Activated gamma-delta T cell treated with anti-CD3 and anti-CD28 coated beads, Interleukin-2, amount 50 U/mL, for 16 hours (primary cell): ENCODE measurements at regions not wholly inside any gene's neighbourhood (a gene's known extent, or its start where the extent isn't known, plus 50 kb on each side); places are given as distances from the start of the nearest gene placed in this dataset.
"Not testable (repeated sequence)": the region's sequence is repeated elsewhere in the genome, so short reads cannot be mapped to it uniquely, and the experiment has no call there.

Experiments
- DNase-seq: peaks from one replicate; pipeline ENCODE4 v3.0.0-alpha.2; 2020; ENCODE audit warnings: low read depth

- no peak for DNase-seq
Measured at GRCh38 chr2:11922294-11922693, 175.9 kb downstream of the LPIN1 start.

- DNase-seq: no peak
Measured at GRCh38 chr2:11923935-11924334, 177.5 kb downstream of the LPIN1 start.

GRCh38 chr2:11925295-11926066 lies 179.0 kb downstream of the LPIN1 start:
- no peak for DNase-seq

GRCh38 chr2:11930211-11930761 lies 183.9 kb downstream of the LPIN1 start:
- no peak for DNase-seq

- no peak for DNase-seq
Measured at GRCh38 chr2:11932048-11932512, 185.6 kb downstream of the LPIN1 start.

- DNase-seq: no peak
Measured at GRCh38 chr2:11932962-11933361, 186.5 kb downstream of the LPIN1 start.

GRCh38 chr2:11933854-11934253 lies 187.4 kb downstream of the LPIN1 start:
- DNase-seq: no peak

GRCh38 chr2:11936761-11937160 lies 190.3 kb downstream of the LPIN1 start:
- no peak for DNase-seq

GRCh38 chr2:11938196-11938595 lies 191.8 kb downstream of the LPIN1 start:
- no peak for DNase-seq

- DNase-seq: no peak
Measured at GRCh38 chr2:11939523-11939922, 193.1 kb downstream of the LPIN1 start.

GRCh38 chr2:11940121-11940743 lies 193.8 kb downstream of the LPIN1 start:
- no peak for DNase-seq

GRCh38 chr2:11940799-11941198 lies 194.4 kb downstream of the LPIN1 start:
- DNase-seq: no peak

- no peak for DNase-seq
Measured at GRCh38 chr2:11941201-11942177, 195.1 kb downstream of the LPIN1 start.

GRCh38 chr2:11942178-11942569 lies 195.7 kb downstream of the LPIN1 start:
- no peak for DNase-seq

GRCh38 chr2:11944311-11944710 lies 197.9 kb downstream of the LPIN1 start:
- DNase-seq: no peak

- DNase-seq: no peak
Measured at GRCh38 chr2:11945139-11946126, 199.0 kb downstream of the LPIN1 start.

GRCh38 chr2:11947956-11948355 lies 201.5 kb downstream of the LPIN1 start:
- DNase-seq: no peak

- no peak for DNase-seq
Measured at GRCh38 chr2:11949732-11950523, 203.5 kb downstream of the LPIN1 start.

- no peak for DNase-seq
Measured at GRCh38 chr2:11950896-11951295, 204.5 kb downstream of the LPIN1 start.

- DNase-seq: not testable (repeated sequence)
Measured at GRCh38 chr2:11951492-11951891, 205.1 kb downstream of the LPIN1 start.
